Brain microvascular endothelial cell (primary cell): ENCODE measurements at regions not wholly inside any gene's neighbourhood (a gene's known extent, or its start where the extent isn't known, plus 50 kb on each side); places are given as distances from the start of the nearest gene placed in this dataset.

Experiments used
- DNase-seq: peaks from one replicate; pipeline ENCODE4 v3.0.0-alpha.2; 2020
- H3K27ac ChIP-seq: fragments of 250-450 bp; sonication (Bioruptor Pico); 2 replicates; pipeline ENCODE4 v1.5.1; 2020; ENCODE audit warnings: mild to moderate bottlenecking, moderate library complexity
- H3K27me3 ChIP-seq: fragments of 250-450 bp; sonication (Bioruptor Pico); replicated peaks from 2 replicates; pipeline ENCODE4 v1.5.1; 2020; ENCODE audit warnings: mild to moderate bottlenecking
- H3K36me3 ChIP-seq: fragments of 250-450 bp; sonication (Bioruptor Pico); replicated peaks from 2 replicates; pipeline ENCODE4 v1.5.1; 2020; ENCODE audit warnings: mild to moderate bottlenecking
- H3K4me3 ChIP-seq: 2 replicates; pipeline ENCODE4 v1.5.1; 2011; ENCODE audit warnings: low read depth, mild to moderate bottlenecking, control low read depth, low read length, moderate library complexity
- CTCF ChIP-seq: IDR thresholded peaks from 2 replicates; pipeline ENCODE4 v1.5.1; 2011; ENCODE audit warnings: low read depth, mild to moderate bottlenecking, moderate library complexity, low read length, control low read depth, inconsistent platforms; ENCODE audit errors: missing control alignments
- in situ Hi-C: cut with HindIII; loops from 2 replicates; pipeline ENCODE4 v1.10.0; 2017; ENCODE audit warnings: low sequenced_read_pairs, low pct_ligation_motif_present

GRCh38 chr22:25388866-25389540, 169.6 kb downstream of the CRYBB2 start:
- Histone ChIP-seq H3K27ac (no peak overlapping the region), H3K4me3 (no peak overlapping the region), H3K27me3 (no peaks in the 10 kb centered on the region), H3K36me3 (no peaks in the 10 kb centered on the region)
- in situ Hi-C loops, result no loop called here
- no peak for TF ChIP-seq CTCF
- no peak for DNase-seq

- no peak for DNase-seq
- Histone ChIP-seq H3K4me3 (no peak overlapping the region), H3K27ac (no peak overlapping the region), H3K36me3 (no peaks in the 10 kb centered on the region), H3K27me3 (no peaks in the 10 kb centered on the region)
- in situ Hi-C loops, result no loop called here
- no peak for TF ChIP-seq CTCF
Measured at GRCh38 chr22:25389541-25389919, 170.1 kb downstream of the CRYBB2 start.

- no peak overlapping the region for H3K27ac ChIP-seq
- in situ Hi-C loops, result no loop called here
- DNase-seq, result no peak
- no peak overlapping the region for H3K4me3 ChIP-seq
- H3K36me3 ChIP-seq, result no peaks in the 10 kb centered on the region
- no peaks in the 10 kb centered on the region for H3K27me3 ChIP-seq
- no peak for TF ChIP-seq CTCF
Measured at GRCh38 chr22:25390297-25391240, 171.1 kb downstream of the CRYBB2 start.

- H3K36me3 ChIP-seq, result no peaks in the 10 kb centered on the region
- H3K27me3 ChIP-seq, result no peaks in the 10 kb centered on the region
- no peak for TF ChIP-seq CTCF
- no peak overlapping the region for H3K4me3 ChIP-seq
- no peak for DNase-seq
- in situ Hi-C loops, result no loop called here
- H3K27ac ChIP-seq, result no peak overlapping the region
Measured at GRCh38 chr22:25392584-25392983, 171.9 kb upstream of the GRK3 start.

- TF ChIP-seq CTCF, result no peak
- Histone ChIP-seq H3K36me3 (no peaks in the 10 kb centered on the region), H3K27me3 (no peaks in the 10 kb centered on the region), H3K4me3 (no peak overlapping the region), H3K27ac (no peak overlapping the region)
- no peak for DNase-seq
- in situ Hi-C loops, result no loop called here
Measured at GRCh38 chr22:25393121-25393805, 171.2 kb upstream of the GRK3 start.
